HEK293 (cell line): ENCODE measurements at regions not wholly inside any gene's neighbourhood (a gene's known extent, or its start where the extent isn't known, plus 50 kb on each side); places are given as distances from the start of the nearest gene placed in this dataset.

Experiments used
- MZF1 ChIP-seq: fragments of 450-650 bp; formaldehyde crosslinking; IDR thresholded peaks from 2 replicates; pipeline ENCODE4 v1.5.1; 2017; ENCODE audit warnings: missing biosample characterization, missing genetic modification characterization, borderline replicate concordance
- SP3 ChIP-seq: fragments of 450-650 bp; formaldehyde crosslinking; IDR thresholded peaks from 2 replicates; pipeline ENCODE4 v1.5.1; 2016; ENCODE audit warnings: missing biosample characterization, missing genetic modification characterization
- ZFP41 ChIP-seq: fragments of 450-650 bp; formaldehyde crosslinking; IDR thresholded peaks from 2 replicates; pipeline ENCODE4 v1.5.1; 2016; ENCODE audit warnings: missing biosample characterization, missing genetic modification characterization, borderline replicate concordance
- ZNF146 ChIP-seq: fragments of 450-650 bp; formaldehyde crosslinking; IDR thresholded peaks from 2 replicates; pipeline ENCODE4 v1.5.1; 2016; ENCODE audit warnings: missing biosample characterization, missing genetic modification characterization
- ZNF549 ChIP-seq: fragments of 450-650 bp; IDR thresholded peaks from 2 replicates; pipeline ENCODE4 v1.5.1; 2018; ENCODE audit warnings: missing biosample characterization, missing genetic modification characterization, mild to moderate bottlenecking, inconsistent platforms, moderate library complexity
- ZNF747 ChIP-seq: fragments of 450-650 bp; formaldehyde crosslinking; IDR thresholded peaks from 2 replicates; pipeline ENCODE4 v1.5.1; 2016; ENCODE audit warnings: missing biosample characterization, missing genetic modification characterization
- TF ChIP-seq, protein P1 (sequence below): fragments of 450-650 bp; formaldehyde crosslinking; IDR thresholded peaks from 2 replicates; pipeline ENCODE4 v1.5.1; 2016; ENCODE audit warnings: missing biosample characterization, missing genetic modification characterization
- TF ChIP-seq, protein P2 (sequence below): fragments of 450-650 bp; formaldehyde crosslinking; IDR thresholded peaks from 2 replicates; pipeline ENCODE4 v1.5.1; 2016; ENCODE audit warnings: missing biosample characterization, missing genetic modification characterization
- TF ChIP-seq, protein P3 (sequence below): fragments of 450-650 bp; formaldehyde crosslinking; IDR thresholded peaks from 2 replicates; pipeline ENCODE4 v1.5.1; 2016; ENCODE audit warnings: missing biosample characterization, missing genetic modification characterization
- TF ChIP-seq, protein P4 (sequence below): fragments of 450-650 bp; formaldehyde crosslinking; IDR thresholded peaks from 2 replicates; pipeline ENCODE4; 2016; ENCODE audit warnings: missing biosample characterization, missing genetic modification characterization
- TF ChIP-seq, protein P5 (sequence below): fragments of 450-650 bp; formaldehyde crosslinking; IDR thresholded peaks from 2 replicates; pipeline ENCODE4 v1.5.1; 2016; ENCODE audit warnings: missing biosample characterization, missing genetic modification characterization
- TF ChIP-seq, protein P6 (sequence below): fragments of 450-650 bp; formaldehyde crosslinking; IDR thresholded peaks from 2 replicates; pipeline ENCODE4 v1.5.1; 2016; ENCODE audit warnings: missing biosample characterization, missing genetic modification characterization

DNA sequence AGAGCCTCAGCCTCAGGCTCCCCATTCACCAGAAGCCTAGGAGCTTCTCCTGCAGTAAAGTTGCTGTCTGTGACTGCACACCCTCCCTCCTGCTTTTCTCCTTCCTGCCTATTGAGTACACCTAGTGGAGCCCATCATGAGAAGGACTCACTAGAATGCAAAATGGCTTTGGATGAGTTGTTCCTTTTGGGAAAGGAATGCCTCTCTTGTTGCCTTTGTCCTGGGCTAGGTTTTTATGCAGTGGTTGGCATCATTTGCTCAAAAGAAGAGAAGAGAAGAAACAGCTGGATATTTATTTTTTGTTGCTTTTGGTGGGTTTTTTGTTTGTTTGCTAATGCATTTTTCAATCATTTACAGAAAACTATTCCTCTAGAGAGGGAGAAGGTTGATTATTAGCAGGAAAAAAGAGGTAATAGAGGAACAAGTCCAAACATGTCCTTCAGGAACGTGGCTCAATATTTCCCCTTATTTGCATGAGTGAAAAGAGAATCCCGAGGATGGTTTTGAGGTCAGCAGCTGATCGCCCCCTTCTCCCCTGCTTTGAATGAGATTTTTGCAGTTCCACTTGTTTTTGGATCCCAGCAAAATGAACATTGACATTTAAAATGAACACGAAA, 369.9 kb upstream of the NRP1 start:
- TF ChIP-seq, protein P1, sequence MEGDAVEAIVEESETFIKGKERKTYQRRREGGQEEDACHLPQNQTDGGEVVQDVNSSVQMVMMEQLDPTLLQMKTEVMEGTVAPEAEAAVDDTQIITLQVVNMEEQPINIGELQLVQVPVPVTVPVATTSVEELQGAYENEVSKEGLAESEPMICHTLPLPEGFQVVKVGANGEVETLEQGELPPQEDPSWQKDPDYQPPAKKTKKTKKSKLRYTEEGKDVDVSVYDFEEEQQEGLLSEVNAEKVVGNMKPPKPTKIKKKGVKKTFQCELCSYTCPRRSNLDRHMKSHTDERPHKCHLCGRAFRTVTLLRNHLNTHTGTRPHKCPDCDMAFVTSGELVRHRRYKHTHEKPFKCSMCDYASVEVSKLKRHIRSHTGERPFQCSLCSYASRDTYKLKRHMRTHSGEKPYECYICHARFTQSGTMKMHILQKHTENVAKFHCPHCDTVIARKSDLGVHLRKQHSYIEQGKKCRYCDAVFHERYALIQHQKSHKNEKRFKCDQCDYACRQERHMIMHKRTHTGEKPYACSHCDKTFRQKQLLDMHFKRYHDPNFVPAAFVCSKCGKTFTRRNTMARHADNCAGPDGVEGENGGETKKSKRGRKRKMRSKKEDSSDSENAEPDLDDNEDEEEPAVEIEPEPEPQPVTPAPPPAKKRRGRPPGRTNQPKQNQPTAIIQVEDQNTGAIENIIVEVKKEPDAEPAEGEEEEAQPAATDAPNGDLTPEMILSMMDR = no peak
- TF ChIP-seq, protein P2, sequence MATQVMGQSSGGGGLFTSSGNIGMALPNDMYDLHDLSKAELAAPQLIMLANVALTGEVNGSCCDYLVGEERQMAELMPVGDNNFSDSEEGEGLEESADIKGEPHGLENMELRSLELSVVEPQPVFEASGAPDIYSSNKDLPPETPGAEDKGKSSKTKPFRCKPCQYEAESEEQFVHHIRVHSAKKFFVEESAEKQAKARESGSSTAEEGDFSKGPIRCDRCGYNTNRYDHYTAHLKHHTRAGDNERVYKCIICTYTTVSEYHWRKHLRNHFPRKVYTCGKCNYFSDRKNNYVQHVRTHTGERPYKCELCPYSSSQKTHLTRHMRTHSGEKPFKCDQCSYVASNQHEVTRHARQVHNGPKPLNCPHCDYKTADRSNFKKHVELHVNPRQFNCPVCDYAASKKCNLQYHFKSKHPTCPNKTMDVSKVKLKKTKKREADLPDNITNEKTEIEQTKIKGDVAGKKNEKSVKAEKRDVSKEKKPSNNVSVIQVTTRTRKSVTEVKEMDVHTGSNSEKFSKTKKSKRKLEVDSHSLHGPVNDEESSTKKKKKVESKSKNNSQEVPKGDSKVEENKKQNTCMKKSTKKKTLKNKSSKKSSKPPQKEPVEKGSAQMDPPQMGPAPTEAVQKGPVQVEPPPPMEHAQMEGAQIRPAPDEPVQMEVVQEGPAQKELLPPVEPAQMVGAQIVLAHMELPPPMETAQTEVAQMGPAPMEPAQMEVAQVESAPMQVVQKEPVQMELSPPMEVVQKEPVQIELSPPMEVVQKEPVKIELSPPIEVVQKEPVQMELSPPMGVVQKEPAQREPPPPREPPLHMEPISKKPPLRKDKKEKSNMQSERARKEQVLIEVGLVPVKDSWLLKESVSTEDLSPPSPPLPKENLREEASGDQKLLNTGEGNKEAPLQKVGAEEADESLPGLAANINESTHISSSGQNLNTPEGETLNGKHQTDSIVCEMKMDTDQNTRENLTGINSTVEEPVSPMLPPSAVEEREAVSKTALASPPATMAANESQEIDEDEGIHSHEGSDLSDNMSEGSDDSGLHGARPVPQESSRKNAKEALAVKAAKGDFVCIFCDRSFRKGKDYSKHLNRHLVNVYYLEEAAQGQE (tag by site-specific recombination) = no peak
- TF ChIP-seq MZF1 (tag by site-specific recombination) = no peak
- TF ChIP-seq ZNF146 (tag by site-specific recombination) = no peak
- TF ChIP-seq, protein P3, sequence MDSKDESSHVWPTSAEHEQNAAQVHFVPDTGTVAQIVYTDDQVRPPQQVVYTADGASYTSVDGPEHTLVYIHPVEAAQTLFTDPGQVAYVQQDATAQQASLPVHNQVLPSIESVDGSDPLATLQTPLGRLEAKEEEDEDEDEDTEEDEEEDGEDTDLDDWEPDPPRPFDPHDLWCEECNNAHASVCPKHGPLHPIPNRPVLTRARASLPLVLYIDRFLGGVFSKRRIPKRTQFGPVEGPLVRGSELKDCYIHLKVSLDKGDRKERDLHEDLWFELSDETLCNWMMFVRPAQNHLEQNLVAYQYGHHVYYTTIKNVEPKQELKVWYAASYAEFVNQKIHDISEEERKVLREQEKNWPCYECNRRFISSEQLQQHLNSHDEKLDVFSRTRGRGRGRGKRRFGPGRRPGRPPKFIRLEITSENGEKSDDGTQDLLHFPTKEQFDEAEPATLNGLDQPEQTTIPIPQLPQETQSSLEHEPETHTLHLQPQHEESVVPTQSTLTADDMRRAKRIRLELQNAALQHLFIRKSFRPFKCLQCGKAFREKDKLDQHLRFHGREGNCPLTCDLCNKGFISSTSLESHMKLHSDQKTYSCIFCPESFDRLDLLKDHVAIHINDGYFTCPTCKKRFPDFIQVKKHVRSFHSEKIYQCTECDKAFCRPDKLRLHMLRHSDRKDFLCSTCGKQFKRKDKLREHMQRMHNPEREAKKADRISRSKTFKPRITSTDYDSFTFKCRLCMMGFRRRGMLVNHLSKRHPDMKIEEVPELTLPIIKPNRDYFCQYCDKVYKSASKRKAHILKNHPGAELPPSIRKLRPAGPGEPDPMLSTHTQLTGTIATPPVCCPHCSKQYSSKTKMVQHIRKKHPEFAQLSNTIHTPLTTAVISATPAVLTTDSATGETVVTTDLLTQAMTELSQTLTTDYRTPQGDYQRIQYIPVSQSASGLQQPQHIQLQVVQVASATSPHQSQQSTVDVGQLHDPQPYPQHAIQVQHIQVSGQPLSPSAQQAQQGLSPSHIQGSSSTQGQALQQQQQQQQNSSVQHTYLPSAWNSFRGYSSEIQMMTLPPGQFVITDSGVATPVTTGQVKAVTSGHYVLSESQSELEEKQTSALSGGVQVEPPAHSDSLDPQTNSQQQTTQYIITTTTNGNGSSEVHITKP (tag by site-specific recombination) = no peak
- TF ChIP-seq, protein P4, sequence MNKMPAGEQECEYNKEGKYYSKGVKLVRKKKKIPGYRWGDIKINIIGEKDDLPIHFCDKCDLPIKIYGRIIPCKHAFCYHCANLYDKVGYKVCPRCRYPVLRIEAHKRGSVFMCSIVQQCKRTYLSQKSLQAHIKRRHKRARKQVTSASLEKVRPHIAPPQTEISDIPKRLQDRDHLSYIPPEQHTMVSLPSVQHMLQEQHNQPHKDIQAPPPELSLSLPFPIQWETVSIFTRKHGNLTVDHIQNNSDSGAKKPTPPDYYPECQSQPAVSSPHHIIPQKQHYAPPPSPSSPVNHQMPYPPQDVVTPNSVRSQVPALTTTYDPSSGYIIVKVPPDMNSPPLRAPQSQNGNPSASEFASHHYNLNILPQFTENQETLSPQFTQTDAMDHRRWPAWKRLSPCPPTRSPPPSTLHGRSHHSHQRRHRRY (tag by site-specific recombination) = no peak
- TF ChIP-seq ZNF549 (tag by site-specific recombination) = no peak
- TF ChIP-seq, protein P5, sequence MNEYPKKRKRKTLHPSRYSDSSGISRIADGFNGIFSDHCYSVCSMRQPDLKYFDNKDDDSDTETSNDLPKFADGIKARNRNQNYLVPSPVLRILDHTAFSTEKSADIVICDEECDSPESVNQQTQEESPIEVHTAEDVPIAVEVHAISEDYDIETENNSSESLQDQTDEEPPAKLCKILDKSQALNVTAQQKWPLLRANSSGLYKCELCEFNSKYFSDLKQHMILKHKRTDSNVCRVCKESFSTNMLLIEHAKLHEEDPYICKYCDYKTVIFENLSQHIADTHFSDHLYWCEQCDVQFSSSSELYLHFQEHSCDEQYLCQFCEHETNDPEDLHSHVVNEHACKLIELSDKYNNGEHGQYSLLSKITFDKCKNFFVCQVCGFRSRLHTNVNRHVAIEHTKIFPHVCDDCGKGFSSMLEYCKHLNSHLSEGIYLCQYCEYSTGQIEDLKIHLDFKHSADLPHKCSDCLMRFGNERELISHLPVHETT (tag by site-specific recombination) = no peak
- TF ChIP-seq, protein P6, sequence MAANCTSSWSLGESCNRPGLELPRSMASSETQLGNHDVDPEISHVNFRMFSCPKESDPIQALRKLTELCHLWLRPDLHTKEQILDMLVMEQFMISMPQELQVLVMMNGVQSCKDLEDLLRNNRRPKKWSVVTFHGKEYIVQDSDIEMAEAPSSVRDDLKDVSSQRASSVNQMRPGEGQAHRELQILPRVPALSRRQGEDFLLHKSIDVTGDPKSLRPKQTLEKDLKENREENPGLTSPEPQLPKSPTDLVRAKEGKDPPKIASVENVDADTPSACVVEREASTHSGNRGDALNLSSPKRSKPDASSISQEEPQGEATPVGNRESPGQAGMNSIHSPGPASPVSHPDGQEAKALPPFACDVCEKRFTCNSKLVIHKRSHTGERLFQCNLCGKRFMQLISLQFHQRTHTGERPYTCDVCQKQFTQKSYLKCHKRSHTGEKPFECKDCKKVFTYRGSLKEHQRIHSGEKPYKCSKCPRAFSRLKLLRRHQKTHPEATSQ = no peak
- no peak for TF ChIP-seq SP3 (tag by site-specific recombination)
- no peak for TF ChIP-seq ZFP41 (tag by site-specific recombination)
- no peak for TF ChIP-seq ZNF747 (tag by site-specific recombination)
